GM23338 (cell line): ENCODE measurements at regions not wholly inside any gene's neighbourhood (a gene's known extent, or its start where the extent isn't known, plus 50 kb on each side); places are given as distances from the start of the nearest gene placed in this dataset.

Experiments used
- ATAC-seq: fragments of 200-7000 bp; cut with Tn5 transposase; 3 replicates; pipeline ENCODE4 v1.9.1; 2020
- DNase-seq: peaks from one replicate; pipeline ENCODE4 v3.0.0-alpha.2; 2015; ENCODE audit warnings: low spot score
- H2AFZ ChIP-seq: fragments of 200-600 bp; sonication (generic); 2 replicates; pipeline ENCODE4 v1.8.0; 2016; ENCODE audit warnings: antibody characterized with exemption, mild to moderate bottlenecking, moderate library complexity
- H3F3A ChIP-seq: fragments of 200-600 bp; sonication (generic); replicated peaks from 2 replicates; pipeline ENCODE4 v1.8.0; 2017; ENCODE audit warnings: antibody characterized with exemption, mixed run types, low read depth
- H3K27ac ChIP-seq: fragments of 200-600 bp; sonication (generic); 2 replicates; pipeline ENCODE4 v1.6.1; 2016; ENCODE audit warnings: low read depth
- H3K27me3 ChIP-seq: fragments of 200-600 bp; sonication (generic); 2 replicates; pipeline ENCODE4 v1.8.0; 2016; ENCODE audit warnings: mild to moderate bottlenecking, mixed run types, moderate library complexity; ENCODE audit not compliant: insufficient read depth
- H3K36me3 ChIP-seq: fragments of 200-600 bp; sonication (generic); 2 replicates; pipeline ENCODE4 v1.8.0; 2016; ENCODE audit warnings: mild to moderate bottlenecking; ENCODE audit not compliant: insufficient read depth
- H3K4me1 ChIP-seq: fragments of 200-600 bp; sonication (generic); 2 replicates; pipeline ENCODE4 v1.8.0; 2016; ENCODE audit warnings: mild to moderate bottlenecking, moderate library complexity; ENCODE audit not compliant: insufficient read depth
- H3K4me2 ChIP-seq: fragments of 200-600 bp; sonication (generic); 2 replicates; pipeline ENCODE4 v1.7.1; 2017; ENCODE audit warnings: mixed run types
- H3K4me3 ChIP-seq: fragments of 200-600 bp; sonication (generic); 2 replicates; pipeline ENCODE4 v1.6.1; 2016; ENCODE audit warnings: mixed run types
- H3K79me2 ChIP-seq: fragments of 200-600 bp; sonication (generic); replicated peaks from 2 replicates; pipeline ENCODE4 v1.8.0; 2017; ENCODE audit warnings: mild to moderate bottlenecking; ENCODE audit not compliant: insufficient read depth
- H3K9me2 ChIP-seq: fragments of 200-600 bp; sonication (generic); 2 replicates; pipeline ENCODE4 v1.8.0; 2017; ENCODE audit not compliant: insufficient read depth
- H4K20me1 ChIP-seq: fragments of 200-600 bp; sonication (generic); replicated peaks from 2 replicates; pipeline ENCODE4 v1.8.0; 2017; ENCODE audit warnings: mild to moderate bottlenecking; ENCODE audit not compliant: insufficient read depth
- H3K27ac Mint-ChIP-seq: 2 replicates; pipeline ENCODE4 v1.8.0; 2020; ENCODE audit warnings: inconsistent platforms, mild to moderate bottlenecking, moderate library complexity, mixed read lengths
- H3K27me3 Mint-ChIP-seq: 3 replicates; pipeline ENCODE4 v1.8.0; 2022; ENCODE audit warnings: low read depth, mild to moderate bottlenecking, moderate library complexity, mixed read lengths, inconsistent platforms; ENCODE audit not compliant: insufficient read depth, poor library complexity
- H3K36me3 Mint-ChIP-seq: 3 replicates; pipeline ENCODE4 v1.8.0; 2021; ENCODE audit warnings: low read depth, mild to moderate bottlenecking, inconsistent platforms, moderate library complexity, mixed read lengths
- H3K4me1 Mint-ChIP-seq: 3 replicates; pipeline ENCODE4 v1.8.0; 2020; ENCODE audit warnings: mild to moderate bottlenecking, inconsistent platforms, mixed read lengths
- H3K4me3 Mint-ChIP-seq: 3 replicates; pipeline ENCODE4 v1.8.0; 2021; ENCODE audit warnings: moderate library complexity, mild to moderate bottlenecking, inconsistent platforms, mixed read lengths
- H3K9me3 Mint-ChIP-seq: 3 replicates; pipeline ENCODE4 v1.8.0; 2020; ENCODE audit warnings: moderate library complexity, mild to moderate bottlenecking, inconsistent platforms, mixed read lengths
- CREB1 ChIP-seq: fragments of 250-450 bp; sonication (Bioruptor Pico); IDR thresholded peaks from 2 replicates; pipeline ENCODE4 v1.5.0; 2020; ENCODE audit warnings: low read depth, mild to moderate bottlenecking, moderate library complexity
- JUNB ChIP-seq: IDR thresholded peaks from one replicate; pipeline ENCODE4 v1.6.1; 2016; ENCODE audit warnings: antibody characterized with exemption; ENCODE audit not compliant: unreplicated experiment
- NANOG ChIP-seq: IDR thresholded peaks from 2 replicates; pipeline ENCODE4 v1.6.1; 2016; ENCODE audit warnings: antibody characterized with exemption, borderline replicate concordance
- POLR2AphosphoS5 ChIP-seq: IDR thresholded peaks from 2 replicates; pipeline ENCODE4 v1.6.1; 2016; ENCODE audit warnings: antibody characterized with exemption, low read depth
- STAT1 ChIP-seq: IDR thresholded peaks from one replicate; pipeline ENCODE4 v1.6.1; 2016; ENCODE audit warnings: antibody characterized with exemption; ENCODE audit not compliant: unreplicated experiment
- ZNF114 ChIP-seq: fragments of 250-450 bp; sonication (Bioruptor Pico); IDR thresholded peaks from 2 replicates; pipeline ENCODE4 v1.5.0; 2020; ENCODE audit warnings: mild to moderate bottlenecking, moderate library complexity
- ZNF331 ChIP-seq: fragments of 250-450 bp; sonication (Bioruptor Pico); IDR thresholded peaks from 2 replicates; pipeline ENCODE4 v1.5.0; 2020; ENCODE audit warnings: low read depth, mild to moderate bottlenecking, moderate library complexity
- TF ChIP-seq, protein P1 (sequence below): fragments of 250-450 bp; sonication (Bioruptor Pico); IDR thresholded peaks from 2 replicates; pipeline ENCODE4 v1.5.0; 2020; ENCODE audit warnings: mild to moderate bottlenecking, moderate library complexity
- TF ChIP-seq, protein P2 (sequence below), 2 experiments: fragments of 200-600 bp in 1 of 2; sonication (generic) in 1 of 2; conservative IDR thresholded peaks; 2 replicates each; pipeline versions ENCODE4 v1.5.1 to v1.6.1; 2016 to 2017; ENCODE audit warnings: antibody characterized with exemption in 2 of 2, low read depth in 2 of 2, mild to moderate bottlenecking in 2 of 2, moderate library complexity in 1 of 2

DNA sequence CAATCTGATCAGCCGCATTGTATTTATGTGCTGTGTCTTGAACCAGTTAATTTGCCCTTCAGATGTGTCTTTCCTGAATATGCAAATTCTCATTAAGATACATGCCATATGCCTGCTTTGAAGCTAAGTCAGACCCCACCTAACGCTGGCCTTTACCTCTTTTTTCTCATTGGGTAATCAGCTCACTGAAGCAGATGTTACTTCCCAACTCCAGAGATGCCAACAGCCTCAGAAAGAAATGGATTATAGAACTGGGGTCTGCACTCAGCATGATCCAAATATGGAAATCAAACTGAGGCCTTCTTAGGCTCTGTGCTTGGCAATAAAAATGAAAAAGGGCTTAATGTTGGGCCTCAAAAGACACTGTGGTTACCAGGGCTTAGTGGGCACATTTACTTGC, 113.9 kb downstream of the FZD1 start (continued):
- TF ChIP-seq, protein P1, sequence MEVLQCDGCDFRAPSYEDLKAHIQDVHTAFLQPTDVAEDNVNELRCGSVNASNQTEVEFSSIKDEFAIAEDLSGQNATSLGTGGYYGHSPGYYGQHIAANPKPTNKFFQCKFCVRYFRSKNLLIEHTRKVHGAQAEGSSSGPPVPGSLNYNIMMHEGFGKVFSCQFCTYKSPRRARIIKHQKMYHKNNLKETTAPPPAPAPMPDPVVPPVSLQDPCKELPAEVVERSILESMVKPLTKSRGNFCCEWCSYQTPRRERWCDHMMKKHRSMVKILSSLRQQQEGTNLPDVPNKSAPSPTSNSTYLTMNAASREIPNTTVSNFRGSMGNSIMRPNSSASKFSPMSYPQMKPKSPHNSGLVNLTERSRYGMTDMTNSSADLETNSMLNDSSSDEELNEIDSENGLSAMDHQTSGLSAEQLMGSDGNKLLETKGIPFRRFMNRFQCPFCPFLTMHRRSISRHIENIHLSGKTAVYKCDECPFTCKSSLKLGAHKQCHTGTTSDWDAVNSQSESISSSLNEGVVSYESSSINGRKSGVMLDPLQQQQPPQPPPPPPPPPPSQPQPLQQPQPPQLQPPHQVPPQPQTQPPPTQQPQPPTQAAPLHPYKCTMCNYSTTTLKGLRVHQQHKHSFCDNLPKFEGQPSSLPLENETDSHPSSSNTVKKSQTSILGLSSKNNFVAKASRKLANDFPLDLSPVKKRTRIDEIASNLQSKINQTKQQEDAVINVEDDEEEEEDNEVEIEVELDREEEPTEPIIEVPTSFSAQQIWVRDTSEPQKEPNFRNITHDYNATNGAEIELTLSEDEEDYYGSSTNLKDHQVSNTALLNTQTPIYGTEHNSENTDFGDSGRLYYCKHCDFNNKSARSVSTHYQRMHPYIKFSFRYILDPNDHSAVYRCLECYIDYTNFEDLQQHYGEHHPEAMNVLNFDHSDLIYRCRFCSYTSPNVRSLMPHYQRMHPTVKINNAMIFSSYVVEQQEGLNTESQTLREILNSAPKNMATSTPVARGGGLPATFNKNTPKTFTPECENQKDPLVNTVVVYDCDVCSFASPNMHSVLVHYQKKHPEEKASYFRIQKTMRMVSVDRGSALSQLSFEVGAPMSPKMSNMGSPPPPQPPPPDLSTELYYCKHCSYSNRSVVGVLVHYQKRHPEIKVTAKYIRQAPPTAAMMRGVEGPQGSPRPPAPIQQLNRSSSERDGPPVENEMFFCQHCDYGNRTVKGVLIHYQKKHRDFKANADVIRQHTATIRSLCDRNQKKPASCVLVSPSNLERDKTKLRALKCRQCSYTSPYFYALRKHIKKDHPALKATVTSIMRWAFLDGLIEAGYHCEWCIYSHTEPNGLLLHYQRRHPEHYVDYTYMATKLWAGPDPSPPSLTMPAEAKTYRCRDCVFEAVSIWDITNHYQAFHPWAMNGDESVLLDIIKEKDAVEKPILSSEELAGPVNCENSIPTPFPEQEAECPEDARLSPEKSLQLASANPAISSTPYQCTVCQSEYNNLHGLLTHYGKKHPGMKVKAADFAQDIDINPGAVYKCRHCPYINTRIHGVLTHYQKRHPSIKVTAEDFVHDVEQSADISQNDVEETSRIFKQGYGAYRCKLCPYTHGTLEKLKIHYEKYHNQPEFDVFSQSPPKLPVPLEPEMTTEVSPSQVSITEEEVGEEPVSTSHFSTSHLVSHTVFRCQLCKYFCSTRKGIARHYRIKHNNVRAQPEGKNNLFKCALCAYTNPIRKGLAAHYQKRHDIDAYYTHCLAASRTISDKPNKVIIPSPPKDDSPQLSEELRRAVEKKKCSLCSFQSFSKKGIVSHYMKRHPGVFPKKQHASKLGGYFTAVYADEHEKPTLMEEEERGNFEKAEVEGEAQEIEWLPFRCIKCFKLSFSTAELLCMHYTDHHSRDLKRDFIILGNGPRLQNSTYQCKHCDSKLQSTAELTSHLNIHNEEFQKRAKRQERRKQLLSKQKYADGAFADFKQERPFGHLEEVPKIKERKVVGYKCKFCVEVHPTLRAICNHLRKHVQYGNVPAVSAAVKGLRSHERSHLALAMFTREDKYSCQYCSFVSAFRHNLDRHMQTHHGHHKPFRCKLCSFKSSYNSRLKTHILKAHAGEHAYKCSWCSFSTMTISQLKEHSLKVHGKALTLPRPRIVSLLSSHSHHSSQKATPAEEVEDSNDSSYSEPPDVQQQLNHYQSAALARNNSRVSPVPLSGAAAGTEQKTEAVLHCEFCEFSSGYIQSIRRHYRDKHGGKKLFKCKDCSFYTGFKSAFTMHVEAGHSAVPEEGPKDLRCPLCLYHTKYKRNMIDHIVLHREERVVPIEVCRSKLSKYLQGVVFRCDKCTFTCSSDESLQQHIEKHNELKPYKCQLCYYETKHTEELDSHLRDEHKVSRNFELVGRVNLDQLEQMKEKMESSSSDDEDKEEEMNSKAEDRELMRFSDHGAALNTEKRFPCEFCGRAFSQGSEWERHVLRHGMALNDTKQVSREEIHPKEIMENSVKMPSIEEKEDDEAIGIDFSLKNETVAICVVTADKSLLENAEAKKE (CRISPR knock-in tag): no peak
- TF ChIP-seq ZNF331 (CRISPR knock-in tag): no peak
- TF ChIP-seq, protein P2, sequence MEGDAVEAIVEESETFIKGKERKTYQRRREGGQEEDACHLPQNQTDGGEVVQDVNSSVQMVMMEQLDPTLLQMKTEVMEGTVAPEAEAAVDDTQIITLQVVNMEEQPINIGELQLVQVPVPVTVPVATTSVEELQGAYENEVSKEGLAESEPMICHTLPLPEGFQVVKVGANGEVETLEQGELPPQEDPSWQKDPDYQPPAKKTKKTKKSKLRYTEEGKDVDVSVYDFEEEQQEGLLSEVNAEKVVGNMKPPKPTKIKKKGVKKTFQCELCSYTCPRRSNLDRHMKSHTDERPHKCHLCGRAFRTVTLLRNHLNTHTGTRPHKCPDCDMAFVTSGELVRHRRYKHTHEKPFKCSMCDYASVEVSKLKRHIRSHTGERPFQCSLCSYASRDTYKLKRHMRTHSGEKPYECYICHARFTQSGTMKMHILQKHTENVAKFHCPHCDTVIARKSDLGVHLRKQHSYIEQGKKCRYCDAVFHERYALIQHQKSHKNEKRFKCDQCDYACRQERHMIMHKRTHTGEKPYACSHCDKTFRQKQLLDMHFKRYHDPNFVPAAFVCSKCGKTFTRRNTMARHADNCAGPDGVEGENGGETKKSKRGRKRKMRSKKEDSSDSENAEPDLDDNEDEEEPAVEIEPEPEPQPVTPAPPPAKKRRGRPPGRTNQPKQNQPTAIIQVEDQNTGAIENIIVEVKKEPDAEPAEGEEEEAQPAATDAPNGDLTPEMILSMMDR (conservative IDR thresholded peaks at IDR 0.05; ENCODE audit: low read depth in 2 of 2): no peak

DNA sequence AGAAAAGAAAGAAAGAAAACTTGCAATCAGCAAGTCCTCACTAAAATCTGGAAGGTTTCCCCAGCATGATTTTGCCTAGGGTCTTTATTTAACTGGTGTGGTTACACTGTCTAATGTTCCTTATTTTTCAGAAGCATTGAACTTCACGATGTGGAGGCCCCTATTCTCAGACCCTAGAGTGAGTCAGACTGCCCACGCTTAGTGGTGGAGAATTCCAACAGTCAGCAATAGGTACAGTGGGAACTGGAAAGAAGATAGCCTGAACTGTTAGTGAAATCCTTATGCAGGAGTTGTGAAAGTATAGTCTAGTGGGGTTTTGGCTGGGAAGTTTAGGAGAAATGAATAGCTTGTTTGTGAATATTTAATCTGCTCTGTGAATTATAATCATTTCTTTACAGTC, 115.0 kb downstream of the FZD1 start:
- Histone ChIP-seq H3K4me1 (0 out of 2 replicates have a peak, but pooled peaks cover 4% of the 10 kb centered on the region), H3K4me2 (no peak overlapping the region), H2AFZ (no peak overlapping the region), H3K27me3 (no peaks in the 10 kb centered on the region), H3F3A (no peaks in the 10 kb centered on the region), H3K36me3 (no peaks in the 10 kb centered on the region), H3K27ac (no peak overlapping the region), H3K79me2 (no peaks in the 10 kb centered on the region), H3K4me3 (no peak overlapping the region), H4K20me1 (no peaks in the 10 kb centered on the region), H3K9me2 (peaks cover 36% of the 10 kb centered on the region)
- H3K36me3 Mint-ChIP-seq: no peaks in the 10 kb centered on the region
- H3K27me3 Mint-ChIP-seq: no peaks in the 10 kb centered on the region
- no peaks in the 10 kb centered on the region for H3K9me3 Mint-ChIP-seq
- DNase-seq (no peak), ATAC-seq (no peak)
- H3K4me3 Mint-ChIP-seq: no peak overlapping the region
- H3K4me1 Mint-ChIP-seq: peaks cover 11% of the 10 kb centered on the region
- H3K27ac Mint-ChIP-seq: no peak overlapping the region
- no peak for TF ChIP-seq ZNF114 (CRISPR knock-in tag)
- no peak for TF ChIP-seq CREB1 (CRISPR knock-in tag)
- no peak for TF ChIP-seq NANOG
- TF ChIP-seq STAT1: no peak
- TF ChIP-seq, protein P1 (CRISPR knock-in tag): no peak
- TF ChIP-seq POLR2AphosphoS5: no peak
- no peak for TF ChIP-seq JUNB
